H1 (cell line): ENCODE measurements at regions not wholly inside any gene's neighbourhood (a gene's known extent, or its start where the extent isn't known, plus 50 kb on each side); places are given as distances from the start of the nearest gene placed in this dataset.

Source experiments
- CTCF ChIA-PET: fragments of 300-600 bp; sonication (Branson Sonifier 250); formaldehyde crosslinking; loops from one replicate; lab custom pipeline; 2021; ENCODE audit not compliant: partially characterized antibody; lab: Charles Lee
- POLR2A ChIA-PET: fragments of 300-600 bp; sonication (Branson Sonifier 250); formaldehyde crosslinking; loops from one replicate; lab custom pipeline; 2021; ENCODE audit warnings: inconsistent platforms; ENCODE audit not compliant: partially characterized antibody; lab: Charles Lee
- DNase-seq, 2 experiments: peaks; one replicate each; pipeline versions ENCODE4 v3.0.0 to v3.0.0-alpha.2; 2010 to 2022; ENCODE audit warnings: low spot score in 2 of 2, low read depth in 1 of 2, mixed read lengths in 1 of 2
- FAIRE-seq: peaks from 2 replicates; lab custom pipeline; 2011; peaks lifted over from hg19 to GRCh38; lab: Jason Lieb, UNC
- H2AFZ ChIP-seq: 2 replicates; pipeline ENCODE4 v1.8.1; 2012; ENCODE audit warnings: low read length, inconsistent platforms
- H2AK5ac ChIP-seq: 2 replicates; pipeline ENCODE4 v1.6.1; 2013; ENCODE audit warnings: low read depth, low read length
- H2BK120ac ChIP-seq: replicated peaks from 2 replicates; pipeline ENCODE3; 2013; ENCODE audit warnings: low read depth, low read length, inconsistent platforms
- H2BK12ac ChIP-seq: 2 replicates; pipeline ENCODE4 v1.6.1; 2013; ENCODE audit warnings: low read depth, low read length
- H2BK15ac ChIP-seq: 2 replicates; pipeline ENCODE4 v1.6.1; 2013; ENCODE audit warnings: low read length
- H2BK20ac ChIP-seq: 2 replicates; pipeline ENCODE4 v1.6.1; 2013; ENCODE audit warnings: low read length
- H2BK5ac ChIP-seq: 2 replicates; pipeline ENCODE4 v1.6.1; 2013; ENCODE audit warnings: low read depth, low read length
- H3K14ac ChIP-seq: 2 replicates; pipeline ENCODE4 v1.6.1; 2013; ENCODE audit warnings: inconsistent platforms; ENCODE audit not compliant: insufficient read length
- H3K18ac ChIP-seq: 2 replicates; pipeline ENCODE4 v1.6.1; 2013; ENCODE audit warnings: low read length; ENCODE audit errors: extremely low read depth
- H3K23ac ChIP-seq: 2 replicates; pipeline ENCODE4 v1.6.1; 2013; ENCODE audit warnings: inconsistent platforms; ENCODE audit not compliant: insufficient read length
- H3K23me2 ChIP-seq: 2 replicates; pipeline ENCODE4 v1.6.1; 2013; ENCODE audit warnings: low read depth, low read length
- H3K27ac ChIP-seq: 2 replicates; pipeline ENCODE4 v1.6.1; 2011; ENCODE audit warnings: low read depth, low read length, inconsistent platforms
- H3K27me3 ChIP-seq, 4 experiments: replicated peaks in 1 of 4; 1 replicate in 1 of 4; 2 replicates in 3 of 4; pipeline versions ENCODE4 v1.6.1 to v1.8.1; 2011 to 2013; ENCODE audit warnings: low read length in 3 of 4, mild to moderate bottlenecking in 3 of 4, inconsistent platforms in 2 of 4, mixed read lengths in 2 of 4, moderate library complexity in 1 of 4; ENCODE audit not compliant: control insufficient read depth in 3 of 4, insufficient read depth in 3 of 4; ENCODE audit errors: extremely low read depth in 1 of 4
- H3K36me3 ChIP-seq, 4 experiments: 2 replicates each; pipeline versions ENCODE4 v1.6.1 to v1.8.1; 2011 to 2013; ENCODE audit warnings: mild to moderate bottlenecking in 4 of 4, low read length in 3 of 4, moderate library complexity in 2 of 4, control low read depth in 1 of 4, inconsistent platforms in 1 of 4; ENCODE audit not compliant: insufficient read depth in 4 of 4, control insufficient read depth in 2 of 4
- H3K4ac ChIP-seq: replicated peaks from 2 replicates; pipeline ENCODE3; 2013; ENCODE audit warnings: low read length, low read depth, mixed read lengths, inconsistent platforms; ENCODE audit not compliant: insufficient read length
- H3K4me1 ChIP-seq, 4 experiments: replicated peaks in 1 of 4; 1 replicate in 1 of 4; 2 replicates in 3 of 4; pipeline versions ENCODE4 v1.6.1 to v1.8.1; 2011 to 2013; ENCODE audit warnings: low read length in 3 of 4, inconsistent platforms in 2 of 4, mixed read lengths in 1 of 4; ENCODE audit not compliant: insufficient read depth in 4 of 4, control insufficient read depth in 3 of 4
- H3K4me2 ChIP-seq, 2 experiments: 2 replicates each; pipeline versions ENCODE4 v1.6.1 to v1.8.1; 2011 to 2013; ENCODE audit warnings: low read depth in 2 of 2, low read length in 2 of 2, control low read depth in 1 of 2, inconsistent platforms in 1 of 2, mild to moderate bottlenecking in 1 of 2; ENCODE audit not compliant: insufficient read depth in 1 of 2
- H3K4me3 ChIP-seq, 4 experiments: fragments of 200-600, 300-600 bp in 1 of 4; sonication (generic), shearing (Covaris generic), sonication (Bioruptor Twin) in 1 of 4; 2 replicates each; pipeline versions ENCODE4 v1.5.1 to v1.8.1; 2011 to 2016; ENCODE audit warnings: low read length in 4 of 4, low read depth in 3 of 4, control low read depth in 2 of 4, inconsistent platforms in 2 of 4, mild to moderate bottlenecking in 2 of 4, mixed read lengths in 1 of 4, moderate library complexity in 1 of 4; ENCODE audit not compliant: insufficient read depth in 2 of 4; ENCODE audit errors: extremely low read depth in 1 of 4
- H3K56ac ChIP-seq: replicated peaks from 2 replicates; pipeline ENCODE3; 2013; ENCODE audit warnings: low read depth, mild to moderate bottlenecking, mixed read lengths, low read length, inconsistent platforms; ENCODE audit not compliant: insufficient read length
- H3K79me1 ChIP-seq: 2 replicates; pipeline ENCODE4 v1.6.1; 2013; ENCODE audit warnings: low read depth, low read length, control low read depth
- H3K79me2 ChIP-seq, 2 experiments: 2 replicates each; pipeline versions ENCODE4 v1.6.1 to v1.8.1; 2012 to 2013; ENCODE audit warnings: low read length in 2 of 2, mild to moderate bottlenecking in 2 of 2, inconsistent platforms in 1 of 2; ENCODE audit not compliant: insufficient read depth in 2 of 2, control insufficient read depth in 1 of 2
- H3K9ac ChIP-seq, 4 experiments: replicated peaks in 1 of 4; 1 replicate in 1 of 4; 2 replicates in 3 of 4; pipeline versions ENCODE4 v1.6.1 to v1.8.1; 2011 to 2013; ENCODE audit warnings: low read depth in 3 of 4, low read length in 3 of 4, control low read depth in 2 of 4, mild to moderate bottlenecking in 2 of 4, moderate library complexity in 2 of 4, inconsistent platforms in 1 of 4; ENCODE audit errors: extremely low read depth in 1 of 4
- H3K9me3 ChIP-seq, 2 experiments: 2 replicates each; pipeline versions ENCODE4 v1.6.1 to v1.8.1; 2012 to 2013; ENCODE audit warnings: mild to moderate bottlenecking in 2 of 2, moderate library complexity in 2 of 2, control low read depth in 1 of 2, inconsistent platforms in 1 of 2, low read depth in 1 of 2, low read length in 1 of 2, mixed read lengths in 1 of 2; ENCODE audit not compliant: insufficient read depth in 2 of 2
- H4K20me1 ChIP-seq, 2 experiments: replicated peaks in 1 of 2; 2 replicates each; pipeline versions ENCODE3 to v1.8.1; 2011 to 2013; ENCODE audit warnings: inconsistent platforms in 2 of 2, low read length in 2 of 2, mild to moderate bottlenecking in 1 of 2; ENCODE audit not compliant: insufficient read depth in 2 of 2, control insufficient read depth in 1 of 2
- H4K5ac ChIP-seq: 2 replicates; pipeline ENCODE4 v1.6.1; 2013; ENCODE audit warnings: low read length, low read depth, mixed read lengths, inconsistent platforms; ENCODE audit not compliant: insufficient read length
- H4K8ac ChIP-seq: 2 replicates; pipeline ENCODE4 v1.8.0; 2013; ENCODE audit warnings: mild to moderate bottlenecking, moderate library complexity, low read length, inconsistent platforms; ENCODE audit not compliant: insufficient read depth; ENCODE audit errors: extremely low read depth
- H4K91ac ChIP-seq: replicated peaks from 2 replicates; pipeline ENCODE3; 2013; ENCODE audit warnings: low read length, mixed read lengths, inconsistent platforms; ENCODE audit not compliant: insufficient read length
- BRCA1 ChIP-seq: IDR thresholded peaks from 2 replicates; pipeline ENCODE4 v1.6.1; 2012; ENCODE audit warnings: low read depth, low read length, improper control_type of control experiment
- CEBPB ChIP-seq: IDR thresholded peaks from 2 replicates; pipeline ENCODE4 v1.6.1; 2012; ENCODE audit warnings: low read depth, low read length
- WGBS, 2 experiments: shearing (Covaris generic) in 1 of 2; methylation state at CpG; one replicate each; pipeline versions ENCODE4 v1.1.6 to v1.1.7; 2013 to 2015; ENCODE audit warnings: low lambda C conversion rate in 2 of 2, mixed read lengths in 2 of 2, inconsistent platforms in 1 of 2, low coverage in 1 of 2, missing lambda C conversion rate in 1 of 2; ENCODE audit not compliant: insufficient replicate concordance in 2 of 2, insufficient coverage in 1 of 2, insufficient read length in 1 of 2; ENCODE audit errors: extremely low coverage in 1 of 2, missing lambda C conversion rate in 1 of 2; 5-methylcytosine and 5-hydroxymethylcytosine counted together

DNA sequence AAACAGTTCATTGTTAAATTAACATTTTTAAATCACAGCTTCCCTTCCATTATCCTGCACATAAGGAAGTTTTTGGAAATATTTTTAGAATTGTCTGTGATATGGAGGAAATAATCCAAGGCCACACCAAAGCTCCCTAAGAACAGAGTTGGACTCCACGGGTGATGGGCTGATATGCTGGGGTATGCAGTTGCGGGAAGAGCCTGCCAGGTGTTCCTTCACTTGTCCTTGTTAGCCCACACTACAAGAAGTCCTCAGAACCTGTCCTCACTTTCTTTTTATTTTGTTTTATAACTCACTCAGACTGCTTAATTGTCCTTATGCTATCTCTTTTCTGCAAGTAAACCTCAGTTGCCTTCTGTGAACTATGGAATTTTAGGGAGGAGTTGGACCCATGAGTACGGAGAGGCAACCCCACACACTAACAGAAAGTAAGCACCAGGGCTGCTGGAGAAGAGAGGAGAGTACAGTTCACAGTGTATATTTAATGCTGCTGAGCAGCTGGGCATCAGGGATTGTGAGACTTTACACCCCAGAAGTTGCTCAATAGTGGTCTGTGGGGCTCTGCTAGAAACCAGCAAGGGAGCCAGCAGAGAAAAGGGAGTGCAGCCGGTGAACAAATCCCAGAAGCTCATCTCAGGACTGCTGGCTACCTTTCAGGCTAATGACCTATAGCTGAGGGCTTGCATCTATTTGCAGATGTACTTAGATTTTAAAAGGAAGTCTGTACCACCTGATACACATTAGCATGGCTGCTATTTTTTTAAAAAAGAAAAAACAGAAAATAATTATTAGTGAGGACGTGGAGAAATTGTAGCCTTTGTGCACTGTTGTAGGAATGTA lies 64.6 kb upstream of the FOXN2 start:
- H3K9me3 ChIP-seq, result no peaks in the 10 kb centered on the region
- 85% methylated on average over 5 of the region's 5 CpGs; no CpG with 5 or more reads in 1 of the 2 experiments for WGBS, 2 experiments
- H4K20me1 ChIP-seq, result no peaks in the 10 kb centered on the region
- no peak overlapping the region for H3K18ac ChIP-seq
- H4K8ac ChIP-seq, result no peak overlapping the region
- H2BK5ac ChIP-seq, result no peak overlapping the region
- FAIRE-seq (no peak), DNase-seq (no peak)
- TF ChIP-seq BRCA1, result no peak
- 0 out of 2 replicates have a peak, but pooled peaks have one; percentile 18 for TF ChIP-seq CEBPB
- no peak overlapping the region for H2BK12ac ChIP-seq
- H3K79me2 ChIP-seq, result no peaks in the 10 kb centered on the region
- H3K4ac ChIP-seq, result no peak overlapping the region
- H2BK15ac ChIP-seq, result no peak overlapping the region
- no peak overlapping the region for H4K5ac ChIP-seq
- no peak overlapping the region for H3K23ac ChIP-seq
- CTCF ChIA-PET, result interaction anchor here (0.6 to 1.1 kb wide), 3 partner anchors 17 to 393 kb away, joined by 3 read pairs; no protein-coding TSS in a partner anchor
- peak overlapping the region; percentile 61 for H2AFZ ChIP-seq
- POLR2A ChIA-PET, result interaction anchor here (0.5 to 0.9 kb wide), 2 partner anchors 142 to 152 kb away, joined by 3 read pairs; no protein-coding TSS in a partner anchor
- H2AK5ac ChIP-seq, result no peak overlapping the region
- no peak overlapping the region for H3K14ac ChIP-seq
- H3K9ac ChIP-seq, result no peak overlapping the region
- no peaks in the 10 kb centered on the region for H3K27me3 ChIP-seq
- no peak overlapping the region for H2BK120ac ChIP-seq
- H4K91ac ChIP-seq, result no peak overlapping the region
- no peak overlapping the region for H3K56ac ChIP-seq
- no peak overlapping the region for H3K4me3 ChIP-seq
- H3K27ac ChIP-seq, result no peak overlapping the region
- peaks cover 0 to 4% (median 0%) of the 10 kb centered on the region in 4 experiments; a peak in 3 of 7 replicates for H3K4me1 ChIP-seq
- H3K4me2 ChIP-seq, result no peak overlapping the region
- H3K36me3 ChIP-seq, result no peaks in the 10 kb centered on the region
- no peaks in the 10 kb centered on the region for H3K79me1 ChIP-seq
- no peaks in the 10 kb centered on the region for H3K23me2 ChIP-seq
- no peak overlapping the region for H2BK20ac ChIP-seq
